Neural cell (in vitro differentiated cells): ENCODE measurements at regions not wholly inside any gene's neighbourhood (a gene's known extent, or its start where the extent isn't known, plus 50 kb on each side); places are given as distances from the start of the nearest gene placed in this dataset.
"Not testable (repeated sequence)": the region's sequence is repeated elsewhere in the genome, so short reads cannot be mapped to it uniquely, and the experiment has no call there.

ENCODE experiments used
- H2AFZ ChIP-seq: fragments of 200-600, 300-800 bp; sonication (generic), shearing (Covaris generic); 2 replicates; pipeline ENCODE4 v1.6.0; 2014; ENCODE audit warnings: low read depth, mild to moderate bottlenecking, antibody characterized with exemption, low read length, moderate library complexity
- H3F3A ChIP-seq: fragments of 200-600 bp; shearing (Covaris generic); 2 replicates; pipeline ENCODE4 v1.6.1; 2016; ENCODE audit warnings: mild to moderate bottlenecking, moderate library complexity, mixed read lengths, antibody characterized with exemption, low read length; ENCODE audit not compliant: insufficient read depth, poor library complexity, severe bottlenecking
- H3K27ac ChIP-seq: fragments of 200-600, 300-800 bp; sonication (generic), shearing (Covaris generic); 2 replicates; pipeline ENCODE4 v1.5.1; 2014; ENCODE audit warnings: mild to moderate bottlenecking, low read length, moderate library complexity
- H3K27me3 ChIP-seq: fragments of 300-800, 200-600 bp; sonication (generic), shearing (Covaris generic); 2 replicates; pipeline ENCODE4 v1.6.0; 2014; ENCODE audit warnings: mild to moderate bottlenecking, low read depth, low read length, moderate library complexity; ENCODE audit not compliant: insufficient read depth
- H3K36me3 ChIP-seq: fragments of 300-800, 200-600 bp; sonication (generic), shearing (Covaris generic); 2 replicates; pipeline ENCODE4 v1.5.1; 2014; ENCODE audit warnings: mild to moderate bottlenecking, antibody characterized with exemption, low read length, moderate library complexity; ENCODE audit not compliant: insufficient read depth
- H3K4me2 ChIP-seq: fragments of 300-800, 200-600 bp; sonication (generic), shearing (Covaris generic); 2 replicates; pipeline ENCODE4 v1.6.0; 2014; ENCODE audit warnings: mild to moderate bottlenecking, low read length
- H3K4me3 ChIP-seq: fragments of 300-800, 200-600 bp; sonication (generic), shearing (Covaris generic); 2 replicates; pipeline ENCODE4 v1.5.1; 2014; ENCODE audit warnings: mild to moderate bottlenecking, low read length, moderate library complexity
- H3K79me2 ChIP-seq: fragments of 200-600 bp; shearing (Covaris generic); replicated peaks from 2 replicates; pipeline ENCODE4 v1.6.0; 2014; ENCODE audit warnings: mild to moderate bottlenecking, low read length, moderate library complexity; ENCODE audit not compliant: insufficient read depth
- H3K9ac ChIP-seq: fragments of 300-800, 200-600 bp; sonication (generic), shearing (Covaris generic); 2 replicates; pipeline ENCODE4 v1.6.1; 2016; ENCODE audit warnings: mild to moderate bottlenecking, low read length, mixed read lengths
- H3K9me2 ChIP-seq: fragments of 200-600 bp; shearing (Covaris generic); 2 replicates; pipeline ENCODE4 v1.6.1; 2016; ENCODE audit warnings: mild to moderate bottlenecking, low read length, mixed read lengths; ENCODE audit not compliant: insufficient read depth
- H3K9me3 ChIP-seq: fragments of 200-600, 300-800 bp; sonication (generic), shearing (Covaris generic); 2 replicates; pipeline ENCODE4 v1.6.1; 2016; ENCODE audit warnings: mild to moderate bottlenecking, mixed run types, low read length, moderate library complexity, mixed read lengths
- H4K20me1 ChIP-seq: fragments of 200-600 bp; shearing (Covaris generic); 2 replicates; pipeline ENCODE4 v1.6.1; 2016; ENCODE audit warnings: mild to moderate bottlenecking, mixed run types; ENCODE audit not compliant: insufficient read depth
- EP300 ChIP-seq: fragments of 450-650 bp; conservative IDR thresholded peaks from 2 replicates; pipeline ENCODE4 v1.6.1; 2014; ENCODE audit warnings: antibody characterized with exemption, mild to moderate bottlenecking, moderate library complexity; ENCODE audit not compliant: poor library complexity, severe bottlenecking
- EZH2 ChIP-seq: fragments of 200-600, 300-800 bp; shearing (Covaris generic), sonication (generic); IDR thresholded peaks from 2 replicates; pipeline ENCODE4 v1.6.1; 2014; ENCODE audit warnings: antibody characterized with exemption, low read length, borderline replicate concordance, mild to moderate bottlenecking; ENCODE audit not compliant: insufficient read depth, poor library complexity, severe bottlenecking
- MXI1 ChIP-seq: fragments of 450-650 bp; conservative IDR thresholded peaks from 2 replicates; pipeline ENCODE4 v1.6.1; 2014; ENCODE audit warnings: antibody characterized with exemption, mild to moderate bottlenecking; ENCODE audit not compliant: poor library complexity, severe bottlenecking
- POLR2AphosphoS5 ChIP-seq: IDR thresholded peaks from 2 replicates; pipeline ENCODE4 v1.6.1; 2012
- RAD21 ChIP-seq: fragments of 450-650 bp; conservative IDR thresholded peaks from 2 replicates; pipeline ENCODE4 v1.6.1; 2014; ENCODE audit warnings: antibody characterized with exemption, mild to moderate bottlenecking, moderate library complexity
- REST ChIP-seq: IDR thresholded peaks from 2 replicates; pipeline ENCODE4 v1.6.1; 2012; ENCODE audit warnings: borderline replicate concordance
- SMC3 ChIP-seq: fragments of 450-650 bp; conservative IDR thresholded peaks from 2 replicates; pipeline ENCODE4 v1.6.1; 2014; ENCODE audit warnings: antibody characterized with exemption, mild to moderate bottlenecking, moderate library complexity; ENCODE audit not compliant: poor library complexity
- TAF1 ChIP-seq: IDR thresholded peaks from 2 replicates; pipeline ENCODE4 v1.6.1; 2012; ENCODE audit warnings: low read depth
- TF ChIP-seq, protein P1 (sequence below): fragments of 450-650 bp; IDR thresholded peaks from 2 replicates; pipeline ENCODE4 v1.5.1; 2014; ENCODE audit warnings: antibody characterized with exemption, mild to moderate bottlenecking, moderate library complexity; ENCODE audit not compliant: poor library complexity, severe bottlenecking

GRCh38 chr6:56787209-56787608 lies 144.5 kb upstream of the DST start:
- Histone ChIP-seq H3F3A (no peaks in the 10 kb centered on the region), H3K9me2 (no peaks in the 10 kb centered on the region), H3K27ac (no peak overlapping the region), H3K4me3 (no peak overlapping the region), H3K36me3 (no peaks in the 10 kb centered on the region), H3K79me2 (peaks cover 13% of the 10 kb centered on the region), H3K4me2 (no peak overlapping the region), H4K20me1 (no peaks in the 10 kb centered on the region), H2AFZ (no peak overlapping the region), H3K9ac (no peak overlapping the region), H3K27me3 (no peaks in the 10 kb centered on the region), H3K9me3 (no peaks in the 10 kb centered on the region)
- TF ChIP-seq REST (no peak), RAD21 (no peak), EZH2 (no peak), EP300 (no peak), SMC3 (no peak), MXI1 (no peak), TAF1 (no peak), POLR2AphosphoS5 (no peak)
- TF ChIP-seq, protein P1, sequence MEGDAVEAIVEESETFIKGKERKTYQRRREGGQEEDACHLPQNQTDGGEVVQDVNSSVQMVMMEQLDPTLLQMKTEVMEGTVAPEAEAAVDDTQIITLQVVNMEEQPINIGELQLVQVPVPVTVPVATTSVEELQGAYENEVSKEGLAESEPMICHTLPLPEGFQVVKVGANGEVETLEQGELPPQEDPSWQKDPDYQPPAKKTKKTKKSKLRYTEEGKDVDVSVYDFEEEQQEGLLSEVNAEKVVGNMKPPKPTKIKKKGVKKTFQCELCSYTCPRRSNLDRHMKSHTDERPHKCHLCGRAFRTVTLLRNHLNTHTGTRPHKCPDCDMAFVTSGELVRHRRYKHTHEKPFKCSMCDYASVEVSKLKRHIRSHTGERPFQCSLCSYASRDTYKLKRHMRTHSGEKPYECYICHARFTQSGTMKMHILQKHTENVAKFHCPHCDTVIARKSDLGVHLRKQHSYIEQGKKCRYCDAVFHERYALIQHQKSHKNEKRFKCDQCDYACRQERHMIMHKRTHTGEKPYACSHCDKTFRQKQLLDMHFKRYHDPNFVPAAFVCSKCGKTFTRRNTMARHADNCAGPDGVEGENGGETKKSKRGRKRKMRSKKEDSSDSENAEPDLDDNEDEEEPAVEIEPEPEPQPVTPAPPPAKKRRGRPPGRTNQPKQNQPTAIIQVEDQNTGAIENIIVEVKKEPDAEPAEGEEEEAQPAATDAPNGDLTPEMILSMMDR = no peak

DNA sequence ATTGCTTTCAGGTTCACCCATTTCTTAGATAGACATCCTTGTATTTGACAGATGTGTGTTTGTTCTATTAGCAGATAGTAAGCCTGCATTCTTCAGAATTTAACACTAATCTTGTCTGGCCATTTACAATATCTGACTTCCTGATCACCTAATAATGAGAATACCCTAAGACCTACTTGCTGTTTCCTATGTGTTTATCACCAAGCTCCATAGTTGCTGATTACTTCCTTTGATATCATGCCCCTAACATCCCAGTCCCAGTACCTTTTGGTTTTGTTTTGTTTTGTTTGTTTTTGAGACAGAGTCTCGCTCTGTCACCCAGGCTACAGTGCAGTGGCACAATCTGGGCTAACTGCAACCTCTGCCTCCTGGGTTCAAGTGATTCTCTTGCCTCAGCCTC lies 143.6 kb upstream of the DST start:
- no peak overlapping the region for H2AFZ ChIP-seq
- H3K9ac ChIP-seq = no peak overlapping the region
- H3K27ac ChIP-seq = no peak overlapping the region
- no peaks in the 10 kb centered on the region for H3K9me3 ChIP-seq
- no peaks in the 10 kb centered on the region for H3F3A ChIP-seq
- H3K9me2 ChIP-seq = no peaks in the 10 kb centered on the region
- H3K27me3 ChIP-seq = no peaks in the 10 kb centered on the region
- H3K4me3 ChIP-seq = no peak overlapping the region
- H3K79me2 ChIP-seq = peaks cover 13% of the 10 kb centered on the region
- TF ChIP-seq REST (no peak), EP300 (no peak), EZH2 (no peak), TAF1 (no peak), RAD21 (no peak), SMC3 (no peak), POLR2AphosphoS5 (no peak), MXI1 (no peak)
- TF ChIP-seq, protein P1 = no peak
- H4K20me1 ChIP-seq = no peaks in the 10 kb centered on the region
- no peaks in the 10 kb centered on the region for H3K36me3 ChIP-seq
- no peak overlapping the region for H3K4me2 ChIP-seq

DNA sequence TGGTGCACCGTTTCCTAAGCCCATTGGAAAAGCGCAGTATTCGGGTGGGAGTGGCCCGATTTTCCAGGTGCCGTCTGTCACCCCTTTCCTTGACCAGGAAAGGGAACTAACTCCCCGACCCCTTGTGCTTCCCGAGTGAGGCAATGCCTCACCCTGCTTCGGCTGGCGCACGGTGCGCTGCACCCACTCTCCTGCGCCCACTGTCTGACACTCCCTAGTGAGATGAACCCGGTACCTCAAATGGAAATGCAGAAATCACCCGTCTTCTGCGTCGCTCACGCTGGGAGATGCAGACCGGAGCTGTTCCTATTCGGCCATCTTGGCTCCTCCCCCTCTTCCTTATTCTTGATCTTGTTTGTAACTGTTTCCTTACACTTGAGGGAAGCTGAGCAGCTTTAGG lies 142.8 kb upstream of the DST start:
- not testable (repeated sequence) for H3F3A ChIP-seq, H4K20me1 ChIP-seq, H2AFZ ChIP-seq, H3K27ac ChIP-seq, H3K9me2 ChIP-seq, H3K27me3 ChIP-seq, H3K4me3 ChIP-seq, H3K36me3 ChIP-seq, H3K9ac ChIP-seq, H3K9me3 ChIP-seq, H3K4me2 ChIP-seq
- H3K79me2 ChIP-seq = peaks cover 13% of the 10 kb centered on the region
